WI38 (cell line): ENCODE measurements at regions not wholly inside any gene's neighbourhood (a gene's known extent, or its start where the extent isn't known, plus 50 kb on each side); places are given as distances from the start of the nearest gene placed in this dataset.

Source experiments
- H3K4me3 ChIP-seq: 2 replicates; pipeline ENCODE4 v1.5.1; 2011; ENCODE audit warnings: low read depth, mild to moderate bottlenecking, control low read depth, low read length
- TF ChIP-seq, protein P1 (sequence below): IDR thresholded peaks from 2 replicates; pipeline ENCODE4 v1.5.1; 2012; ENCODE audit warnings: low read depth, mild to moderate bottlenecking, control low read depth, low read length

DNA sequence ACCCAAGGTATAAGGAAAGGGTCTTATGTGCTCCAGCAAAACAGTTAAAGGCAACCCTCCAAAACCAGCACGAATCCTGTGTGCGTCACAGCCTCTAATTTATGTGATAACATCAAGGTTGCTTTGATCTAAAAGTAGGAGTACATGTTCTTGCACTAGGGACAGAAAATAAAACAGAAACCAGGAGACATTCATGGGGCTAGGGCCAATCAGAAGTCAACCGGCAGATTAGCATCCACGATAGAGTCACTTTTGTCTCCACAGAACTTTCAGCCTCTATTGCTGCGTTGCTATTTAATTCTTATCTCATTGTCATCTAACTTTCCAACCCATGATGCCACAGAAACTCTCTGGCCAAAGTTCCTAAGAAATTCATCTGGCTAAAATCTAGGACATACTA, 178.8 kb upstream of the PTCHD4 start:
- TF ChIP-seq, protein P1, sequence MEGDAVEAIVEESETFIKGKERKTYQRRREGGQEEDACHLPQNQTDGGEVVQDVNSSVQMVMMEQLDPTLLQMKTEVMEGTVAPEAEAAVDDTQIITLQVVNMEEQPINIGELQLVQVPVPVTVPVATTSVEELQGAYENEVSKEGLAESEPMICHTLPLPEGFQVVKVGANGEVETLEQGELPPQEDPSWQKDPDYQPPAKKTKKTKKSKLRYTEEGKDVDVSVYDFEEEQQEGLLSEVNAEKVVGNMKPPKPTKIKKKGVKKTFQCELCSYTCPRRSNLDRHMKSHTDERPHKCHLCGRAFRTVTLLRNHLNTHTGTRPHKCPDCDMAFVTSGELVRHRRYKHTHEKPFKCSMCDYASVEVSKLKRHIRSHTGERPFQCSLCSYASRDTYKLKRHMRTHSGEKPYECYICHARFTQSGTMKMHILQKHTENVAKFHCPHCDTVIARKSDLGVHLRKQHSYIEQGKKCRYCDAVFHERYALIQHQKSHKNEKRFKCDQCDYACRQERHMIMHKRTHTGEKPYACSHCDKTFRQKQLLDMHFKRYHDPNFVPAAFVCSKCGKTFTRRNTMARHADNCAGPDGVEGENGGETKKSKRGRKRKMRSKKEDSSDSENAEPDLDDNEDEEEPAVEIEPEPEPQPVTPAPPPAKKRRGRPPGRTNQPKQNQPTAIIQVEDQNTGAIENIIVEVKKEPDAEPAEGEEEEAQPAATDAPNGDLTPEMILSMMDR: no peak
- H3K4me3 ChIP-seq: no peak overlapping the region

DNA sequence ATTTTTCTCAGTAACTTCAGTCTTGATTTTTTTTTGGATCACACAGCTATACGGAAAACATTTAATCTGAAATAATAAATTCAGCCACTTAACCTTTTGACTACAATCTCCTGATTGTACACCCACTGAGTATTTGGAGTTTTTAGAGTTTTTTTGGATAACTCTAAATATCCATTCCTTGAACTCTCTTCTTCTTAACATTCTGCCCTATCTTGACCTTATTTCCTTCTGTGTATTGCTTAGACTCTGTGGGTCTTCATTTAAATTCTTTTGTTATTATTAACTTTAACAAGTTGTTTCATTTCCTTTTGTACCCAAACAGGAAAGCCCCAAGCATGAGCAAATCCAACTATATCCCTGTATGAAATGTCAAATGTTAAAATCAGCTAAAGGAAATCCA, 170.2 kb upstream of the PTCHD4 start:
- TF ChIP-seq, protein P1: no peak

DNA sequence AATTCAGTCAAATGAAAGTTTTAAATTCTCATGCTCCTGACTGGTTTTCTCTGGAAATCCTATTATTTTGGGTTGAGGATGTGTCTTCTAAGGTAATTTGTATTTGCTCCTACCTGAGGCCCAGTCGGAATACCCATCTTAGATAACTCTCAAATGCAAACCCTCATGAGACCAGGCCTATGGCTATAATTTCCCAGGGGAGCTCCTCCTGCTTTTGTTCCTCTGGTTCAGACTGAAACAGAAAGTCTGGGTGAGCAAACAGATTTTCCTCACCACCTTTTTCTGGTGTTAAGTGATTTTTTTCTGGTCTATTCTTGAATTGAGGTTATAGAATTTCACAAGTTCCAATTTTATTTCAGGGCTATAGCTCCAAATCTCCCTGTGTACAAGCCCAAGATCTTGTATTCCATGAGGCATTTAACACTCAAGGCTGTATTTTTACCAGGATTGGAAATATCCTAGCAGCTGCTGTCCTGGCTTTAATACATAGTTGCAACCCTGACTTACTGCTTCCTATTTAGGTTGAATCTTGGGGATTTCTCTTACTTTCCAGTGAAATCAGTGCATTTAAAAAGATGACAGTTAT, 169.1 kb upstream of the PTCHD4 start:
- no peak overlapping the region for H3K4me3 ChIP-seq
- TF ChIP-seq, protein P1: no peak

More for the DNA sequence above, 170.2 kb upstream of the PTCHD4 start:
- no peak overlapping the region for H3K4me3 ChIP-seq

DNA sequence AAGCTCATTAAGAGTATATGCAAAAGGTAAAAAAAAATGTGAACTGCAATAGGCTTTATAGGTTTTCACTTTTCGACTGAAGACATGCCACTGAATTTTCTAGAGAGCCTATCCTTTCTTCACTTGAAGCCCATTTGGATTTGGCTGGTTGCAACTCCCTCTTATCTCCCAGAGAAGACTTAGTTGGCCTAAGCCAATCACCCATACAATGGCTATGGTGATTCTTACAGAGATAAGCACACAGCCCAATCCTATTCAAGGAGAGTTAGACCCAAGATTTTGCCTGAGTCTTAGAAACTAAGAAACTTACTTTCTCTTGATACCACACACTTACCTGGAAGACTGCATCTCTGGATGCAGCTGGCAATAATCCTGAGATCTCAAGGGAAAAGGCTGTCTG, 167.3 kb upstream of the PTCHD4 start:
- TF ChIP-seq, protein P1: no peak
- no peak overlapping the region for H3K4me3 ChIP-seq

DNA sequence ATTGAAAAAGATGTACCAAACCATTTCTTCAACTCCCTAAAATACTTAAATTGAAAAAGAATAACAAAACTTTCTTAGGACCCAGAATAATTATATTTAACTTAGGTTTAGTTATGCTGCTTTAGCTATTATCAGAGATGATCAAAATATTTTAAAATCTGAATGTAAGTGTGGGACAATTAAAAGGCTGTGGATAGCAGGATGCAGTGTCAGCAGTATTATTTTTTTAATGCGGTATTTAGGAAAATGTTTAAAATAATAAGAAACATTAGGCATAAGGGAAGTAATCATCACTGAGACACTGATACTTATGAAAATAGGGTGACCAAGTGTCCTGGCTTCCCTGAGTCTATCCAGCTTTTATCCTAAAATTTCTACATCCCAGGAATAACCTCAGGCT, 161.5 kb upstream of the PTCHD4 start:
- no peak overlapping the region for H3K4me3 ChIP-seq
- TF ChIP-seq, protein P1: no peak

DNA sequence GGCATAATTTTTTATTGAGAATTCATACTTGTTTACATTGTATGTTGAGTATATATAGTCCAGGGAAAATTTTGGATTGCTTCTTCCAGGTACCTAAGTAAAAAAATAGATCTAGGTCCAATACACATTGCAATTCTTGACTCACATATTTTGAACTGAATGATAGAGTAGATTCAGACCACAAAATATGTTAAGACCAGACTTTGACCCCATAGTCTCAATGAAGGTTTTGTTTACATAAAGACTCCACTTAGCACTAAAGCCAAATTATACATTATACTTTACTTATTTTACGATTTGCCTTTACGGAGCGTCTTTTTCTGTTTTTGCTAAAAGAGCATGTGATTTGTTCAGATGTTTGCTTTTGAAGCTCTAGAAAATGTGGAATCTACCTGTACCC, 144.1 kb upstream of the PTCHD4 start:
- H3K4me3 ChIP-seq: no peak overlapping the region
- TF ChIP-seq, protein P1: no peak

DNA sequence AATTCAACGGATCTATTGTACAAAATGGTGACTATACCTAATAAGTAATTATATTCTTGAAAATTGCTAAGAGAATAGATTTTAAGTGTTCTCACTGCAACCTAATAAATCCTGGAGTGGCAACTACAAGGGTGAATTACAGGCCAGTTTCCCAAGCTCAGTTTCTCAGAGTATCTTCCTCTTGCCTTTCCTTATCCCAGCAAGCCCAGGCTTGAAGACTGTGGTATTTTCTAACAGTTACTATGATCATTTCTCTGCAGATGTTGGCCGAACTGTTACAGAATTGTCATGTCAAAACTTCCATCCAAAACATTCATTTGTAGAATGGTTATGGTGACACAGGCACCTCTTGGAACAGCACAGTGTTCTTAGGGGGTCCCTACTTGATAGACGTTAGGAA, 138.1 kb upstream of the PTCHD4 start:
- H3K4me3 ChIP-seq: no peak overlapping the region
- TF ChIP-seq, protein P1: no peak
